ENCODE measurements at regions not wholly inside any gene's neighbourhood (a gene's known extent, or its start where the extent isn't known, plus 50 kb on each side); places are given as distances from the start of the nearest gene placed in this dataset.

DNA sequence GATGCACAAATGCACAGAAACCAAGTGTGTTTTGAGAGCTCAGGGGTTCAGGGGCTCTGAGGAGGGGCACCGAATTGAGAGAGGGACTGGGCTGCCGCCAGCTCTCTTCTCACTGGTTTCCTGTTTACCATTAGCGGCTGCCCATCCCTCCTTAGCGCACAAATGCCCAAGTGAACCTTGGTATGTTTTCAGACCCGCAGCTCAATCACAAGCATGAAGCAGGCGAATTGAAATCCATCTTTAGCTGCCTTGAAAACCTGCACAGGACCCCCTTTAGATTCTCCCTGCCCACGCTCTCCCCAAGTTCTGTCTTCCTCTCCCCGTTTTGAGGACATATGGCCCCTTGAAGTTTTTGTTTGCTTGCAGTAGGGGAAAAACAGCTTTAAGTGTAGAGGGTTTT is 61.1 kb upstream of the ACOT11 start:
- TF ChIP-seq, protein P1, sequence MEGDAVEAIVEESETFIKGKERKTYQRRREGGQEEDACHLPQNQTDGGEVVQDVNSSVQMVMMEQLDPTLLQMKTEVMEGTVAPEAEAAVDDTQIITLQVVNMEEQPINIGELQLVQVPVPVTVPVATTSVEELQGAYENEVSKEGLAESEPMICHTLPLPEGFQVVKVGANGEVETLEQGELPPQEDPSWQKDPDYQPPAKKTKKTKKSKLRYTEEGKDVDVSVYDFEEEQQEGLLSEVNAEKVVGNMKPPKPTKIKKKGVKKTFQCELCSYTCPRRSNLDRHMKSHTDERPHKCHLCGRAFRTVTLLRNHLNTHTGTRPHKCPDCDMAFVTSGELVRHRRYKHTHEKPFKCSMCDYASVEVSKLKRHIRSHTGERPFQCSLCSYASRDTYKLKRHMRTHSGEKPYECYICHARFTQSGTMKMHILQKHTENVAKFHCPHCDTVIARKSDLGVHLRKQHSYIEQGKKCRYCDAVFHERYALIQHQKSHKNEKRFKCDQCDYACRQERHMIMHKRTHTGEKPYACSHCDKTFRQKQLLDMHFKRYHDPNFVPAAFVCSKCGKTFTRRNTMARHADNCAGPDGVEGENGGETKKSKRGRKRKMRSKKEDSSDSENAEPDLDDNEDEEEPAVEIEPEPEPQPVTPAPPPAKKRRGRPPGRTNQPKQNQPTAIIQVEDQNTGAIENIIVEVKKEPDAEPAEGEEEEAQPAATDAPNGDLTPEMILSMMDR (conservative IDR thresholded peaks at IDR 0.05; ENCODE audit: low read depth, low read length) = no peak
- TF ChIP-seq EZH2phosphoT487 (IDR thresholded peaks at IDR 0.05; ENCODE audit: borderline replicate concordance, low read length) (no peak), EZH2 (IDR thresholded peaks at IDR 0.05; ENCODE audit: low read length, unreplicated experiment) (no peak)

Data from PC-3 (cell line).